HG02970 (cell line): ENCODE measurements at regions not wholly inside any gene's neighbourhood (a gene's known extent, or its start where the extent isn't known, plus 50 kb on each side); places are given as distances from the start of the nearest gene placed in this dataset.

Source experiments
- ATAC-seq: cut with Tn5 transposase; IDR thresholded peaks from one replicate; pipeline ENCODE4 v1.9.1; 2021; ENCODE audit warnings: mild to moderate bottlenecking, moderate library complexity, moderate number of reproducible peaks; ENCODE audit not compliant: unreplicated experiment, low FRiP score

GRCh38 chr4:189765301-189765700 is 175.4 kb upstream of the FRG1 start:
- ATAC-seq, result no peak

- ATAC-seq, result no peak
These were observed 174.9 kb upstream of the FRG1 start for GRCh38 chr4:189765736-189766135.

- no peak for ATAC-seq
These were observed 172.7 kb upstream of the FRG1 start for GRCh38 chr4:189767941-189768340.

- ATAC-seq, result no peak
These were observed 171.5 kb upstream of the FRG1 start for GRCh38 chr4:189769131-189769530.

DNA sequence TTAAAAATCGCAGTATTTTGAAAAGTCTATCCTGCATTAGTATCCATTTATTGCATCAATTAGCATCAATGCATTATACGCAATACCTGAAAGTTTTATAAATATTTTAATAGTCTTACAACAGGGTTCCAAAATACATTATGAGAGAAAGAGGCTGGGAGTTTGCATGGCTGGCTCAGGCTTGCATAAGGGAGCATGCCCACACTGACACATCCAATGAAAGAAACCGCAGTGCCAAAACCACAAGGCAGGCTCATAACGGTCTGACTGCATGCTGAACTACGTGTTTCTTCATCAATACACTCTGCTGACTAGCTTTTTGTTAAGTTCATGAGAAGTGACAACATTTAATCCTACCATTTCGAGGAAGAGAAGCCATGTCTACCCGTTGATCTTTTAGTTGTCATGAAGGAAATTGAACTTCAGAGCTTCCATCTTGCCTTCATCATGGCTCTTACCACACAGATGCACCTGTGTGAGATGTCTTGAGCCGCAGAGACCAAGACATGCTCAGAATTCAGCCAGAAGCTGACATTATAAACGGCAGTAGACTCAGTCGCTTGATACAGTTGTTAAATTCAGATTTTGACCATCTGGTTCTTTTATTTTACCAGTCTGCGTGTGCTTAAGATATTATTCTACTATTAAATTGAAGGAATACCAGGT is 168.8 kb upstream of the FRG1 start:
- no peak for ATAC-seq

DNA sequence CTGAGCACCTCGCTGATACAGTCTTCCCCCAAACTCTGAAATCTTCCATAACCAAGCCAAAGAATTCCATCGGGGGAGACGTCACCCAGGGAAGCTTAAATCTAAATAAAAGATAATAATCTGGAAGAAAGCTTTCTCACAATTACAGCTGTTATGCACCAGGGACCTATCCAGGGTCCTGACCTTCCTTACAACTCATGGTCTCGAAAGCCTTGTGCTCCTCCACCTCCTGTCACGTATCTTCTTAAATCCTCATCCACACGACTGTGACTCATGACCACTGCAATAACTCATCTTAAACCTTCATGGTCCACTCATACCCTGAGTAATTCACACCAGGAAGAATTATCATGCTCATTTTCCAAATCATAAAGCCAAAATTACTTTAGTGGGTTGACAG is 166.8 kb upstream of the FRG1 start:
- no peak for ATAC-seq

GRCh38 chr4:189779281-189779980 is 161.2 kb upstream of the FRG1 start:
- ATAC-seq, result no peak

DNA sequence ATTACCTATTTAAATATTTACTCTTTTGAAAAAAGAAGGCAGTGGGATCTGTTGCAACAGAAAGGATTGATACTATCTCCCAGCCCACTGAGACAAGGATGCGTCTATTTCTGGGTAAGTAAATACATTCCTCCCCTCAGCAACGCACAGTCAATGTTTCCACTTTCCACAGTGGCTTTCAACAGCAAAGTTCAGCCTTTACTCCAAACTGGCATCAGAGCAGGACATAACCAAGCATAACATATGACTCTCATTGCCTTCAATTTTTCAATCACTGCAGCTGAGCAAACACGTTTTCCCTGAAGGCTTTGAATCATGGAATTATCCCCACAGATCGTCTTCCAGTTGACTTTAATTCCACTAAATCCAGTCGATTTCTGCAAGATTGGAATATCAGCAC is 160.3 kb upstream of the FRG1 start:
- ATAC-seq, result no peak

DNA sequence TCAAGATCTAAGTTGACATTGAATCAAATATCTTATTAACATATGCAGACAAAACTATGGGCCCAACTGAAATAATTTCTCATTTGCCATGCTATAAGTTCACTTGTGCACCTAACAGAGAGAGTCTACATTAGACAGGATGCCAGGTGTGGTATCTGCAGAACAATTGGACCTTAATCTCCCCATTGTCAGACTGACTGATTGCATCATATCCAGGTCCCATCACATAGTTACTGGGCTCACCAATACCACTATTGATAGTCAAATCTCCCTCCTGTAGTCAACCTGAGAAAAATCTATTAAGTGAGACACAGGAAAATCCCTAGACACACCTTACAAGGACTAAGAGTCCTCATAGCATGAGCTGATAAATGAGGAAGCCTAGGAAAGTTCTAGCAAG is 156.0 kb upstream of the FRG1 start:
- ATAC-seq, result no peak

GRCh38 chr4:189785257-189785656 is 155.4 kb upstream of the FRG1 start:
- ATAC-seq, result no peak

GRCh38 chr4:189786447-189786846 is 154.2 kb upstream of the FRG1 start:
- no peak for ATAC-seq

DNA sequence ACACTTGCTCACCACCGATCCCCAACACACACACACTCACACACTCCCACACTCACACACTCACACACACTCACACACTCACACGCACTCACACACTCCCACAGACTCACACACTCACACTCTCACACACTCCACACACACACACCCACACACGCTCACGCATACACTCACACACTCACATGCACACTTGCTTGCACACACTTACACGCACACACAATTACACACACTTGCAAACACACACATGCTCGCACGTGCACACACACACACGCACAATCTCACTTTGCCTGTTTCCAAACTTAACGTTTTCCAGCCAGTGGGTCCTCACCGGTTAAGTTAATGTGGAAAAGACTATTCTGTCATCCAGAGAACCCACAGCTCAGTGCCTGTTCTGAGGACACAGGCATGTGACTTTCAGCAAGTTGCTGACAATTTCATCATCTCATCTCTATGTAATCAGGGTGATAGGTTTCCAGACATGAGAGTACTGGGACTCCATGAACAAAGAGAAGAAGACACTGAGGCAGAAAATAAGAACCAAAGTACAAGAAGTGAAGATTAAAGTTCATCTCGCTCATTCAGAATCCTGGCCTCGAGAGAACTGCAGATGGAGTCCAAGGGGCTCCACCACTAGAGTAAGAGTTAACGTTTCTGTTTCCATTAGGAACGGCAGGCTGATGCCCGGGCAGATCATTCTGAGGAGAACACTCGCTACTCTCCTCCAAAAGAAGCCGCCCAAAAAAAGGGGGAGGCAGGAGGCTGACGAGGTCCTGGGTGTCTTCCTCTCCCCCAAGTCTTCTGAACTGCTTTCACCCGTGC is 153.2 kb upstream of the FRG1 start:
- no peak for ATAC-seq

DNA sequence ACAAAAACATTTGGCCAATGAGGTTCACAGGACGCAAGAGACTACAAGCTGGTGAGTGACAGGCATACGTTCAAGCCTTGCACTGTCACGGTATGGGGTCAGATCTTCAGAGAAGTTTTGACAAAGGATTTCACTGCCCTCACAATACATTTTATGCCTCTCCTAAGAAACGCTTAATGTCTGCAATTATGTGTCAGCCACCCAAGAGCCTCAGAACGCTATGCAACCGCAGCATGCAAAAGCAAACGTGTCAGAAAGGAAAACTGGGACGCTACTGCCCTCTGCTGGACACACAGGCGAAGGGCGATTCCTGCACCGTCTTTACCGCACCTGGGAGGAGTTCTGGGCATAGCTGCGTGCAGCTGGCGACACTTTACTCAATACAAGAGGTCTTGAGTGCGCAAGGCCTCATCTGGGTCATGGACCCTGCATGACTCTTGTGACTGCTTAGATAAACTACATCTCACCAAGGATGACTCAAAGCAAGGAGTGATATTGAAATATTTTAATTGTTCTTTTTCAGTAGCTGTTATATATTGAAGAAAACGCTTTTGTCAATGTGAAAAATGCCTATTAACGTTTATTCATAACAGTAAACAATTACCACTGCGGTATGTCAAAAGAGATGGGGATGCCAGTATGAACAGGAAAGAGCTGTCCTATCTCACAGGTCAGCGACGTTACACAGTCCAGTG is 147.6 kb upstream of the FRG1 start:
- ATAC-seq, result peak; percentile 81

DNA sequence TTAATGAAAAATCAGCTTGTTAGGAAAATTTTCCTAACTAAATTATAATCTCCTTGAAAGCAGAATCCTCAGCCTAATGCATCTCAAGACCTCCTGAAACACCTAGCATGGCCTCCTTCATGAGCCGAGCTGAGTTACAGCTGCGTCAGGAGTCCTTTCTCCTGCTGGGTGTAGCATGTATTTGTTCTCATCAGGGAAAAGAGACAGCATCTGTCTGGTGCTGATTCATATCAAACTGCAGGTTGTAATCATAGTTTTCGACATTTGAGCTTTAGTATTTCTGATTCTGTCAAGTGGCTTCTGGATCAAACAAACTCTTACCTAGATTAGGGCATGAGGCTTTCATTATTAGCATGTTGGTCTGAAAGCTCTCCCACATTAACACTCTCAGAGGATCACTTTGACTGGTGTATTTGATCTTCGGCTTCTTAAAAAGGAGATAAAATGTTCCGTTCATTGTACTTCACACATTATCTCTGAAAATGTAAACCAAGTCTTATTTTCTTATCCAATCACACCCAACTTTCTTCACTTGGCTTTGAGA is 140.1 kb upstream of the FRG1 start:
- no peak for ATAC-seq

GRCh38 chr4:189802884-189803283 is 137.8 kb upstream of the FRG1 start:
- ATAC-seq, result no peak

GRCh38 chr4:189804894-189805293 is 135.8 kb upstream of the FRG1 start:
- ATAC-seq, result no peak

- no peak for ATAC-seq
These were observed 134.2 kb upstream of the FRG1 start for GRCh38 chr4:189806506-189806905.

DNA sequence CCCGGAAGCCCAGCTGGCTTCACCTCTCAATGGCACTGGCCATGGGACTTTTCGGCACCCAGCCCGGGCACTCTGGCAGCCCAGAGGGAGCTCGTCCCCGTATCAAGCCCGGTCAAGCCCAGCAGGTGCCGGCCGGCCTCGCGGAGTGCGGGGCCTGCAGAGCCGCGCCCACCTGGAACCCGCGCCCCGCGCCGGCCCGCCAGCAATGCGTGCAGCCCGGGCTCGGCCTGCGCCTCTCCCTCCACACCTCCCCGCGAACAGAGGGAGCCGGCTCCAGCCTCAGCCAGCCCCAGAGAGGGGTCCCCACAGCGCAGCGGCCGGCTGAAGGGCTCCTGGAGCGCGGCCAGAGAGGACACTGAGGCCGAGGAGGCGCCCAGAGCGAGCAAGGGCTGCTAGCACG is 133.6 kb upstream of the FRG1 start:
- no peak for ATAC-seq

- ATAC-seq, result no peak
These were observed 131.4 kb upstream of the FRG1 start for GRCh38 chr4:189809241-189809735.

DNA sequence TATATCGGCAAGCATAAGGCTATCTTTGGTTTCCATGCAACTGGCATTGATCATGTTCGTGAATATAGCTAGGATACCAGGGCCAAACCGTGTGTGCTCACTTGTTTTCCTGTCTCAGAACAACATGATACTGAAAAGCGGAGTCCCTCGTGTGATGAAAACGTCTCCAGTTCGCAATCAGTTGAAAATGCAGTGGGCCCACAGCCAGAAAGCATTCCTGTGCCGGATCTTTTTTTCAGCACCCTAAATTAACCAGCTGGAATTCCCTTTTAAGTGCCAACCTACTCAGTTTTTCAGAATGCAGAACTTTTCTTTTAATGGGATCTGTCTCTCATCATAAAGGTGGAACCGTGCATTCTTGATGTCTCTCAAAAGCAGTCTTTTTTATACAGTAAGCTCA is 130.8 kb upstream of the FRG1 start:
- no peak for ATAC-seq
